T-helper 2 cell treated with Interferon-gamma antibody and Interleukin-4, amounts not matched to agents 100 ng/mL and 5 ng/mL, for 36 hours (primary cell): ENCODE measurements at regions not wholly inside any gene's neighbourhood (a gene's known extent, or its start where the extent isn't known, plus 50 kb on each side); places are given as distances from the start of the nearest gene placed in this dataset.

Experiments
- intact Hi-C: fragments of 100-400 bp; cut with micrococcal nuclease; formaldehyde crosslinking; loops from one replicate; pipeline ENCODE4 v1.15.1; 2023

GRCh38 chr10:52642208-52642607 is 130.4 kb downstream of the MBL2 start:
- intact Hi-C loops = no loop called here

- intact Hi-C loops = loop anchor here (1.0 kb wide), 1 partner anchor 85 kb away; no protein-coding TSS in a partner anchor
These were observed 128.0 kb downstream of the MBL2 start for GRCh38 chr10:52644373-52645186.

DNA sequence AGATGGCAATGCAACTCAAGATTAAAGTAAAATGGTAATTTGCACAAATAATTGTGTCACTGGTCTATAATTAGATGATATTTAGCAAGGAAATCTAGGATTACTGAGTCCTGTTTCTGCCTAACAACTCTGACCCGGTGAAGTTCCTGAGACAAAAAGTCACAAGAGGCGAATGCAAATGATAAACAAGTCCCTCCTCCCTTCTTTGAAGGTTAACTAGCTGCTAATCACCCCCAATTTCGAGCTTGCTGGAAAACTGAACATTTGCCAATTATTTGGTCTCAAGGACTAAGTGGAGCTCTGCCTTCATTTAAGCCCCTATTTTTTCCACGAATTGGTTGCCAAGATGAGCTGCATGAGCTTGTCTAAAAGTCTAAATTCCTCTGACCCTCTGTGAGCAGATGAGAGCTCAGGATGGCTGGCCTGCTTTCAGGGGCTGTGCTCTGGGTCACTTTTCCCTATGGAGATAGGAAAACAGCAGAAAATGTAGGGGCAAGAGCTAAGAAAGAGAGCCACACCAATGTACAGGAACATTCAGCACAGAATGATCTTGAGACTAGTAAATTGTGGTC is 127.3 kb downstream of the MBL2 start:
- intact Hi-C loops = no loop called here

DNA sequence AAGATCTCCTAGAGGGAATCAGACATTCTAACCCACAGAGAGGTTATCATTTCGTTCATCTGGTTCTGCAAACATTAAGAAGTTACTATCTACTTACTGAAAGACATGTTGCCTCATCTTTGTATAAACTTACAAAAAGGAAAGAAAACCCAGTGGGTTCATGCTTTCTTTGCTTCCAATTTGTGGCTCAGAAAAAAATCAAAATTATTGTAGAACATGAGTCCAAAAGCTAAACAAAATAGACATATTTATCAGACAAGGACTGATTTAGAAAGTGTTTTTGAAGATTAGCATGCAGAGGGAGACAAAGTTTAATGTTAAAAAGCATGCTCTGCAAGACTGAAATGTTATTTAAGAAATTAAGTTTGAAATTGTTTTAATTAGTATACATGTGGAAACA is 123.1 kb downstream of the MBL2 start:
- intact Hi-C loops = no loop called here

DNA sequence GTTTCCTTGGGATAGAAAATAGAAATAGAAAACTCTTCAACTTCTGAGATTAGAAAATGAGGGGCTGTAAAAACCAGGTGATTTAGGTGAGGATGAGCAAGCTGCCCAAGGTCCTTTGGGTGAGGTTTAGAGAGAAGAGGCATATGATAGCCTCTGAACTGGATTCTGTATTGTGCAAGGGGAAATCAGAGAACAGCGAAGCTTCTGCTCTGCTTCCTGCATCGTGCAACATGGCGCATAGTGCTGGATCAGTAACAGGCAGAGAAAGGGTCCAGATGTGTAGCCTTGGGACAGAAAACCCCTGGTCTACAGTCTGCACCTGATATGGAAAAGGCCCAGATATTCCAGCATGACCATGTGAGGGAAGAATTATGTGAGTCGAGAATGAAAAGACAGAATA is 121.7 kb downstream of the MBL2 start:
- intact Hi-C loops = no loop called here

GRCh38 chr10:52651293-52651692 is 121.3 kb downstream of the MBL2 start:
- intact Hi-C loops = no loop called here

GRCh38 chr10:52652431-52653262 is 119.9 kb downstream of the MBL2 start:
- intact Hi-C loops = no loop called here

DNA sequence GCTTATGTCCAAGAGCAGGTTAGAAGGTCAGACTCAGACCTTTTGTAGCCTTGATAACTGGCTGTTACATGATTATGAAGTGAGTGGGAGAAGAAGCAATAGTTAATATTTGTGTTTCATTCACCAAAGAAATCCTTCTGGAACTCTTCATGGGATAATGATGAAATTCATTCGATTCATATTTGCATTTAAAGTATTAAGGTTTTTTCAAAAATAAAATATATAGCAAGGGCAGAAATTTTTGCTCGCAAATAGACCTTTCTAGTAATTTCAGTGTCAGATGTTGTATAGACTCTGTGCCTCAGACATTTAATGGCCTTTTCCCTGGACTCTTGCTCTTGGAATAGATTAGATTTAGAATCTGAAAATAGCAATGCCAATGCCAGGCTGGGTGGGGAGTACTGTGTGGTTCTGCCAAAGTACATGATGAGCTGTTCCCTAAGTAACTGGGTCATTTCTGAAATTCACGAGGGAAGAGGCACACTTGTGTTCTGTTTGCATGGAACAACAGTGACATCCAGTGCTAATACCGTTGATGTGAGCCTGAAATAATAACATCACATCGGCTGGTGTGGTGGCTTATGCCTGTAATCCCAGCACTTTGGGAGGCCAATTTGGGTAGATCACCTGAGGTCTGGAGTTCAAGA is 119.2 kb downstream of the MBL2 start:
- intact Hi-C loops = no loop called here

- intact Hi-C loops = no loop called here
These were observed 118.4 kb downstream of the MBL2 start for GRCh38 chr10:52654201-52654600.

DNA sequence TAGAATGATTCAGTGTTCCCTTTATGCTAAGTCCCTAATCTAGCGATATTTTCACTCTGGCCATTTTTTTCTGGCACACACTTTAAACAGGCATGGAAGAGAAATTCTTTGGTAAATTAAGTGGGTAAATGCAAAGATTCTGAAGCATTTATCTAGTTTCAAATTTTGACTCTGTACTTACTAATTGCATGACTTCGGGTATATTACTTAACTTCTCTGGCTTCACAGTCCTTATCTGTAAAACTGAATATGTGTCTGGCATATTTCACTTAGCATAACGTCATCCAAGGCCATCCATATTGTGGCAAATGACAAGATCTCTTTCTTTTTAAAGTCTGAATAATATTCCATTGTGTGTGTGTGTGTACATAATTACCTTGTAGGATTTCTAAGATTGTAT is 114.5 kb downstream of the MBL2 start:
- intact Hi-C loops = no loop called here

GRCh38 chr10:52659085-52659484 is 113.5 kb downstream of the MBL2 start:
- intact Hi-C loops = no loop called here

DNA sequence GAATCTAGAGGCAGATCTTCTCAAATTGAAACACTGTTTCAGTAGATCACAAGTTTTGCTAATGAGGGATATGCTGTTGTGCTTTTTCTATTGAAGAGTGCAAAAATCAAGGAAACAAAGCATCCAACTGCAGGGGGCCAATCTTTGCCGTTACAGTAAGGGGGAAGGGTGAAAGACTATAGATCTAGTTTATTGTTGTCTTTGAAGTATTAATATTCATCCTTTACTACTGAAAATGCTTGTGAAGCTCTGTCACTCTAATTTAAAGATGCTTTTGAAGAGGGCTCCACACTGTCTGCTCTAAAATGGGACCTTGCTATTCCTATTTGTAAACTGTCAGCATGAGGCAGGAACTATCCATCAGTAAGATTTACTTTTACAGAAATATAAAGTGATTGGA is 110.3 kb downstream of the MBL2 start:
- intact Hi-C loops = no loop called here

- intact Hi-C loops = no loop called here
These were observed 109.4 kb downstream of the MBL2 start for GRCh38 chr10:52663161-52663560.

DNA sequence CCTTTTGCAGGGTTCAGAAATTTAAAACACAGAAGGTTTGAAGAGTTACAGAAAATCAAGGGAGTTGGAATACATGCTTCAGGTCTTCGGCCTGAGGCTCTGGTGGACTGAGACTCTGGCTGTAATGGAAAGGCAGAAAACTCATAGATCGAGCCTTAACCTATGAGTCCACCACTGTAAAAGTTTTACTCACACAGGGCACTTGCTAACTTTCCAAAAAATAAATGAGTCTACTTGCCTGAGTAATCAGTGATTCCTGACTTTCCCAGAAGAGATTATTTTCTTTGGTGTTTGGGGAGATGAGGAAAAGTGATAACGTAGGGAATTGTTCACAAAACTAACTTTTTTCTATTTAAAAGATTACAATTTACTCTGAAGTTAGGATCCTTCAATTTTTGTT is 108.0 kb downstream of the MBL2 start:
- intact Hi-C loops = no loop called here

GRCh38 chr10:52665821-52666220 is 106.8 kb downstream of the MBL2 start:
- intact Hi-C loops = no loop called here

GRCh38 chr10:52666931-52667330 is 105.7 kb downstream of the MBL2 start:
- intact Hi-C loops = no loop called here

DNA sequence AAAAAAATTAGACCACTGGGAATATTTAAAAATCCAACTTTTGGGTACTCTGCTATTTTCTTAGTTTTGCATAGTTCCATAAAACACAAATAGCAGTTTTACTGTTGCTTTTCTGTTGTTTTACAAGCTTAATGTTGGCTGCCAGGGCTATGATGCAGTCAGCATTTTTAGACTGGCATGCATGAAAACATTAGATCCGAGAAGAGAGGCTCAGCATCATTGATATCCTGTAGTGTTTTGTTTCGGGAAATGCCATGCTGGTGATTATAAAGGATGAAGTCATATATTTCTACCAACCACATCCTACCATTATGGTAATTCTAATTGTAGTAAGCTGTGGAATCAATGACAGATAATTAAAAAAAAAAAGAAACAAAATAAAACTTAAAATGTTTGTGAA is 104.6 kb downstream of the MBL2 start:
- intact Hi-C loops = no loop called here

DNA sequence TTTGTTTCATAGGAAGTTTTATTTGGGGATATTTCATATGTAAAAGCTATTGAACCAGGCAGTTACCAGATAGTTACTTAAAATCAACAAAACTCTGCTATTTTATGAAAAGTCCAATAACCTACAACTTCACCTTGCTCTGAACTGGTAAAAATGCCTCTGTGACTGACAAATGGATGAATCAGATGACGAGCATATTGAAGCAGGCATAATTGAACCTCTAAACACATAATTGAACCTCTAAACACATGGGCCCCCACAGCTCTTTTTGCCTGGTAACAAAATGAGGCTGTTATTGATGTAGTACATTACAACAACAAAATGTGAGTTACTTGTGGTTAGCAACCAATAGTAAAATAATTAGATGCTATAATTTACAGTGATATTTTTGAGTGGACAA is 99.7 kb downstream of the MBL2 start:
- intact Hi-C loops = no loop called here

DNA sequence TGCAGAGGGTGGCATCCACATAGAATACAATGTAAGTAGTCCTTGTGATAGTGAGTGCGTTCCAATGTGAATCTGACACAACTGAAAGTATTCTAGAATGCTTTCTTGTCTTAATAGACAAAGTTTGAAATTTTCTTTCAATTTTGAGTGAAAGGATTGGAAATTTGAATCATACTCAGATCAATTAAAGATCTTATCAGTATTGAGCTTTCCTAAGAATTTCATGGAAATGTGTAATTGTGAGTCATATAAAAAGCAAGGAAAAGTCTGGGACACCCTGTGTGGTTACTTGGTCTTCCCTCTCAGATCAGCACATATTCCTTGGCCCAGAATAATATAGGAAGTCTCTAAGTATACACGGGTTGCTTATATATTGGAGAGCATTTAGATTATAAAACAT is 99.1 kb downstream of the MBL2 start:
- intact Hi-C loops = no loop called here

- intact Hi-C loops = loop anchor here (1.0 kb wide), 1 partner anchor 39 kb away; no protein-coding TSS in a partner anchor
These were observed 98.1 kb downstream of the MBL2 start for GRCh38 chr10:52674474-52674873.

GRCh38 chr10:52677086-52677485 is 95.5 kb downstream of the MBL2 start:
- intact Hi-C loops = no loop called here

DNA sequence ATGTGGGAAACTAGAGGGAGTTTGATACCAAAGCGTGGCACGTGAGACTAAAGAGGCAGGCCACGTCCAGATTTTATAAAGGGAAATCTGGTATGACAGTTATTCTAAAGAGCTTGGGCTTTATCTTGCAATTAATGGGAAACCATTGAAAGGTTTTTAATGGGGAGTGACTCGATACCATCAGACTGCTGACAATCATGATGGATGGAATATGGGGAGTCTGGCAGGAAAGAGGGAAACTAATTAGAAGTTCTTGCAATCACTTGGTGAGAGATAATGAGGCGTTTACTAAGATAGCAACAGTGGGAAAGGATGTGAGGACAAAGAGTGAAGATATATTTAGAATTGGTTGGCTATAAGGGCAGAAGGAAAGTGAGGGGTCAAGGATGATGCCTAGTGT is 94.0 kb downstream of the MBL2 start:
- intact Hi-C loops = no loop called here
